GM04504 (cell line): ENCODE measurements at regions not wholly inside any gene's neighbourhood (a gene's known extent, or its start where the extent isn't known, plus 50 kb on each side); places are given as distances from the start of the nearest gene placed in this dataset.
A peak's percentile ranks its signal among the peaks of the same experiment; 100 is the strongest.

Experiments
- DNase-seq: peaks from one replicate; pipeline ENCODE4 v3.0.0-alpha.2; 2012; ENCODE audit warnings: low read depth

GRCh38 chr6:6704103-6705060, 115.9 kb downstream of the LY86 start:
- no peak for DNase-seq

DNA sequence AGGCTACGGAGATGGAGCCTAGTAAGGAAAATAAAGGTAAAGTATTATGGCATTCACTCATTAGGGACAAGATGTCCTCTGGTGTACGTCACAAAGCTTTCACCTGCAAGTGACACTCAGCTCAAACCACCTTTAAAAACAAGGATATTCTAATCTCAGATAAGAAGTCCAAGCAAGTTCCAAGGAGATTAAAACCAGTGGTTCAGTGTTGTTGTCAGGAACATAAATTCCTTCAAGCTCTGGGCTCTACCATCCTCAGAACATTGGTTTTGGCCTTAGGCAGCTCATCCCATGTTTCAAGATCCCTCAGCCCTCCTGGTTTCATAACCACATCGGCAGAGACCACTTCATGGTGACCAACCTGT, 116.5 kb downstream of the LY86 start:
- no peak for DNase-seq

DNA sequence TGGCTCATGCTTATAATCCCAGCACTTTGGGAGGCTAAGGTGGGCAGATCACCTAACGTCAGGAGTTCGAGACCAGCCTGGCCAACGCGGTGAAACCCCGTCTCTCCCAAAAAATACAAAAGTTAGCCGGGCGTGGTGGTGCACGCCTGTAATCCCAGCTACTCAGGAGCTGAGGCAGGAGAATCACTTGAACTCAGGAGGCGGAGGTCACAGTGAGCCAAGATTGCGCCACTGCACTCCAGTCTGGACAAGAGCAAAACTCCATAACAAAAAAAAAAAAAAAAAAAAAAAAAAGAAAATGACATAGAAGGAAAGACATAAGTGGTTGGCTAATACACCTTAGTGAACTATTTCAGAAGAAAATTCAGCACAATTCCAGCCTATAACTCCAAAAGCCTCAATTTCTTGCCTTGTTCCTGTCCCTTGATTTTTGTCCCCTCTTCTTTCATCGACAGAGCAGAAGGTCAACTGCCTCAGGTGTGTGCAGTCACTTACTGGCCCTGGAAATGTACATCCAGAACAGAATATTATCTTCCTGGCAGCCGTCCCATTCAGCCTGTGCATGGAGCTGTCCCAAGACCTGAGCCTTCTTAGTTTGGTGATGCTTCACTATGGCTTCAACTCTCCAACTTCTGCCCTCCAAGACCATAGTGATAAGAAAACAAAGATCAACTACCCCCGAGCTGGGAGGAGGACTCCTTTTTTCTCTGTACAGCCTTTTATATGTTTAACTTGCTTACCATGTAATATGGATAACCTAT, 117.6 kb downstream of the LY86 start:
- DNase-seq, result no peak

DNA sequence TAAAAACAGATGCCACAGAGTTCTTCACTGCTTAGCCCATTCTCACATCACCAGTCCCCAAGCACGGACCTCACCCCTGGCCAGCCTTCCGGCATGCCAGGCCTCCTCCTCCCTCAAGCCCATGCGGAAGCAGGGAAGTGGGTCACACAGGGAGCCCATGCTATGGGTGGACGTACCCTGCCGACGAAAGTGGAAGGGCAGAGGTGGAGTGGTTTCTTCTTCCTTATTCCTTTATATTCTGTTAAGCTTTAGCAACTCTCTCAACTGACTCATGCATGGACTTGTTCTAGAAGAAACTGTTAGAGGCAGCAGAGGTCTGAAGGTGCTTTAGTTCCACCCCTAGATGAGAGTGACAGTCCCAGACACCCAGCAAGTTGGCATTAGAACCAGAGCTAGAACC, 118.6 kb downstream of the LY86 start:
- no peak for DNase-seq

DNA sequence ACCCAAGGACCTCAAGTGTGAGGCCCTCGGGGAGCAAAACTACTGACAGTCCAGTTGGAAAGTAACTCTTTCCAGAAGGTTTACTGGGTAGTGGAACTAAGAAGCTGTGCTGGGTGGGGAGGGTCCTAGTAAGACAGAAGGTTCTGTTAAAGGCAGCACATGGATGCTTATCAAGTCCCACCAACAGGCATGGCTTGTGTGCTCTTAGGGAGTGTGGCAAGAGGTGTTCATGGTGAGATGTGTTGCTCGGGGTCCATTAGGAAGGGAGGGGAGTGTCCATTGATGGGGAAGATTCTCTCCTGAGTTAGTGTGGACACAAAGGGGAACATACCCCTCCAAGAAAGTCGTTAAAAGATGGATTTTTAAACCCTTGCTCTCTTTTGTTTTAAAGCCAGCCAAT, 120.6 kb downstream of the LY86 start:
- DNase-seq, result no peak

DNA sequence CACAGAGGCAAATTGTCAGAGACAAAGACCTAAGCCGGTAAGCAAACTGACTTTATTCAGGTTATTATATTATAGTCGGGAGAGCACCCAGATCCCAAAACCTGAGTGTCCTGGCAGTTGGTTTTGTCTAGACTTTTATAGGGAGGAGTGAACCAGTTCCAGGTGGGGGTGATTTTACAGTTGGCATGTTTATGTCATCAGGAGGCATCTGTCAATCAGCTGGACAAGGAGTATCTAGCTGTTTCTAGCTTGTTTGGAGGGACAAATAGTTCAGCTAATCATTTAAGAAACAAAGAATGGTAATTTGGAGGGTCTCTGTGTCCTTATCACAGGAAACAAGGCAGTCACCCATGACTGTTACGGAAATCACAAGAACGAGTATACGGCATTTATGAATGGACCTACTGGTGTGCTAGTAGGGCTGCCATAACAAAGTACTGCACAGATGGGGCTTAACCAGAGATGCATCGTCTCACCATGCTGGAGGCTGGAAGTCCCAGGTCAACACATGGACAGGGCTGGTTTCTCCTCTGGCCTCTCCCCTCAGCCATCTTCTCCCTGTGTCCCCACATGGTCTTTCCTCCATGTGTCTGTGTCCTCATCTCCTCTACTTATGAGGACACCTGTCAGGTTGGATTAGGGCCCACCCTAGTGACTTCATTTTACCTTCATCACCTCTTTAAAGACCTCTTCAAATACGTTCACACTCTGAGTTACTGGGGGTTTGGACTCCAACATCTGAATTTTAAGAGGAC, 122.7 kb downstream of the LY86 start:
- DNase-seq, result no peak

DNA sequence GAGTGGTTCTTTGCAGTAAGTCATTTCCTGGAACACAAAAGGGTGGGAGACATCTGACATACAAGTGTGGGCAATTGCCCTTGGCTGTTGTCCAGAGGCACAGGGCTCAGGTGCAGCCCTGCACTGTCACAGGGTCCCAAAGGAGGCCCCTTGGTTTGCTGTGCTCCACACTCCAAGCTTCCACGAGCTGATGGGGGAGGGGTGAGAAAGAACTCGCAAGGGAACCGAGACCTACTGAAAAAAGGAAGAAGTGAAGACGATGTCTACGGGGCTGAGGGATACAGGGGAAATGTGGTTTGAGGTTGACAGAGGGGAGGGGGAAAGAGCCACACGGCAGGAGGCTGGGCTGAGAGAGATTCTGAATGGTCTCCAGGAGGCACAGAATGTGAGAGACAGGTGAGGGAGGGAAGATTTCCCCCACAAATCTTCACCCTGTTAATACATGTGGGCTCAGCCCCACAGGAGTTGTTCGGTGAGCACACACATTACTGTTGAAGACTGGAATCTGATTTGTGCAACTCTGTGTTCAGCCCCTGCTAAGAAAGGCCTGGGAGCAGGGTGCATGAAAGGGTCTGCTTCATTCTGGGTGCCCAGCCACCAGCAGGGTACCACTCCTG, 123.4 kb downstream of the LY86 start:
- no peak for DNase-seq

DNA sequence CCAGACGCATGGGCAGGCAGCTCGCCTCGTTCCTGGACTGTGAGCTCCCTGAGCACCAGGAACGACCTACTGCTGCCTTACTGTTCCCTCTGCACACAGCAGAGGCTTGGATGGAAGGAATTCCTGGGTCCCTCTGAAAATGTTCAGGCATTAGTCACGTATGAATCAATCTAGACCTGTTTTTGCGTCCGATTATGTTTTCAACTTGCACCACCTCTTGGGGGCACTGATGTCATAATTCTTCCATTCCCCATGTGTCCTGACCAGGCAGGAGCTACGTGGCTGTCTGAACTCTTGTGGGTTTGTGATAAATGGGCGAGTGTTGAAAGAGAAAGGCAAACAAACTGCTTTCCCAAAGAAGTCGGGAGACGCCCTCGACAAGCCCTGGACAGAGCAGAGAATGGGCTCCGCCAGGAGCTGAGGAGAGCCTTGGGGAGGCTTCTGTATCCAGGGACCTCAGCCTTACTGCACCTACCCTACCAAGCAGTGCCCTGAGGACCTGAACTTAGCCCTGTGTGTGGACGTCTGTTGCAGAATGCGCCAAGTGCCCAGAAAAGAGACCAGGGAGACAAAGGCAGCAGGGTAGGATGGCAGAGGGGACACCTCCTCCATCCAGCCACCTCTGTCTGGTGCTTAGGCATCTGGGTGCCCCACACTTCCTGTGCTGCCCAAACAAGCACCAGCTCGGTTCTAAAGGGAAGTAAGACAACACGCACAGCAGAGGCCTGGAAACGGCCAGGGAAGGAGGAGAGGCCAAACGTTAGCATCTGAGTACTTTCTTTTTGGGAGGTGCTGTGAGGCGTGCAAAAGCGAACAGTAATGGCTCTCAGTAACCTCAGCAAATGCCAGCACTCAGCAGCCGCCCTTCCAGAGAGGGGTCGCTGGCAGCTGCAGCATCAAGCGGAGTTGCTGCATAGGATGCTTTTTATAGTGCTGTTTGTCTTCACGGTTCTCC, 124.2 kb downstream of the LY86 start:
- peak; percentile 92 for DNase-seq

DNA sequence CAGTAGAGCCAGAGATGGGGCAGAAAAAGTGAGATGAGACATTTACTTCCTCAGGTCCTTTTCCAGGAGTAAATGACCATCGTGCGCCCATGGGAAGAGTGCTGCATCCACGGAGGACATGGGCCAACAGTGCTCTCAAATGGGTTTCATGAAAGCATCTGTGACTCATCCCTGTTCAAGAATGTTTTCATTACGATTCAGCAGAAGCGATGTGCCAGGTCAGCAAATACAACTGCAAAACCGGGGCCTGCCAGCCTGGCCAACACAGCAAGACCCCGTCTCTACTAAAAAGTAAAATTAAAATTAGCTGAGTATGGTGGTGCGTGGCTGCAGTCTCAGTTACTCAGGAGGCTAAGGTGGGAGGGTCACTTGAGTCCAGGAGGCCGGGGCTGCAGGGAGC, 125.1 kb downstream of the LY86 start:
- peak; percentile 58 for DNase-seq

DNA sequence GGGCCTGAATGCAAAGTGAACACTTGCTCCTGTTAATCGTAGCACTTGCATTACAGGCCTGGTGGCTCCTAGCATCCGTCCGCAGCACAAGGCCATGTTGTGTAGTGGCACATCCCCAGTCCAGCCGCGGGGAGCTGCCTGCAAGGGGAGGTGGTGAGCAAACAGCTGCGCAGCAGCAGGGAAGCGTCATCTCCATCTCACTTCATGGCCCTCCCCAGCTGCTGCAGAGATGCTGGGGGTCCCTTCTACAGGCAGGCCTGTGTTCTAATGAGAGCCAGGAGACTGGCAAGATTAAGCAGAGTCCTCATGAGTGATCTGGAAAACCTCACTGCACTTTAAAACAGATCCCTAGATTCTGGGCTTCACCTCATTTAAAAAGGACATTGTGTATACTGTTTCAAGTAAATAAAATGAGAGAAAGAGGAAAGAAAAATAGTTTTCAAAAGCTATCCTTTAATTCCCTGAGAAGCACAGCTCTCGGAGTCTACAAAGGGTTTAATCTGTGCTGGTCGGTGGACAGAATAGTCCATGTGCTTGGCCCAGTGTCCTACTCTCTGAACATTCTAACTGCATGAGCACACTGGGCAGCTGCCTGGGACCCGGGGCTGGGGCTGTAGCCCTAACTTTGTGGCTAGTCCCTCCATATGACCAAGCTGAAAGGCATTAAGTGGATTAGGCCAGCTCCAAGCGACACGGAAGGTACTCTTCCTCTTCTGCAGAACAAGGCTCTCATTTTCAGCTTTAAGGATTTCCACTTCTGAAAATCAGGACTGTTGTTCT, 125.8 kb downstream of the LY86 start:
- DNase-seq, result no peak

- no peak for DNase-seq
Observed at GRCh38 chr6:6714953-6715352, 126.4 kb downstream of the LY86 start.

DNA sequence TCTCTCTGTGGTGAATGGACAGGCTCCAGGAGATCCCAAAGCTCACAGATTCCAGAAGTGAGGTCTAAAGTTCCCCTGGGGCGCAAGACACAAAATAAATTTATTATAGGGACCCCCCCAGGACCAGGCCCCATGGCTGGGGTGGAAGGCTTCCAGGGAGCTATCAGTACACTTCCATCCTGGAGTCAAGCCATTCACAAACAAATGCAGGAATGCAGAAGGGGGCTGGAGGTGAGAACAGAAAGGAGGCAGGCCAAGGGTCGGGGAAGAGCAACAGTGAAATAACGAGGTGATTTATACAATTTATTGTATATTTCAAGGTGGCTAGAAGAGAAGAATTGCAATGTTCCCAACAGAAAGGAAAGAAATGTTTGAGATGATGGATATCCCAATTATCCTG, 126.9 kb downstream of the LY86 start:
- DNase-seq, result no peak

DNA sequence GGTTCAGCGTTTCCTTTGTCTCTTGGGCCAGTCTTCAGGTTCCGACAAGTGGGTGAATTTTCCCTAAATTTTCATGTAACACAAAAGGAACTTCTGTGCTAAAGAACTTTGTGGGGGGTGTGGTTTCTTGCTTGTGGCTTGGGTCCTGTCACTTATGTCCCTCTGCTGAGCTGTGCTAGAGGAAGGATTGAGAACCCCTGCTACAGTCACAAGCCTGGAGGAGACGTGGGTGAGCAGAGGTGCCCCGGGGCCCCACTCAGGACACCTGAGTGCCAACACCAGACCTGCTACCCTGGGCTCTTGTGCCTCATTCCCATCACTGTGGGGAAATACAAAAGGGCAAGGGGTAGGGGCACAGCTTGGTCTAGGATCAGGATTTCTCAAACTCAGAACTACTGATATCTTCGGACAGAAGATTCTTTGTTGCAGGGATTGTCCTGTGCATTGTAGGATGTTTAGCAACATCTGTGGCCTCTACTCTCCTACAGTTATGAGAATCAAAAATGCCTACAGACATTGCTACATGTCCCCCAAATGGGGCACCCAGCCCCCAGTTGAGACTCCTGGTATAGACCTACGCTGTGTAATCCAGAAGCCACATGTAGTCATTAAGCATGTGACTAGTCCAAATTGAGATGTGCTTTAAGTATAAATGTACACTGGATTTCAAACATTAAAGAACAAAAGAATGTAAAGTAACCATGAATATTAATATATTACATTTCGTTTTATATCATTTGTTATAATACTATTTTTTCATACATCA, 128.7 kb downstream of the LY86 start:
- DNase-seq, result no peak

DNA sequence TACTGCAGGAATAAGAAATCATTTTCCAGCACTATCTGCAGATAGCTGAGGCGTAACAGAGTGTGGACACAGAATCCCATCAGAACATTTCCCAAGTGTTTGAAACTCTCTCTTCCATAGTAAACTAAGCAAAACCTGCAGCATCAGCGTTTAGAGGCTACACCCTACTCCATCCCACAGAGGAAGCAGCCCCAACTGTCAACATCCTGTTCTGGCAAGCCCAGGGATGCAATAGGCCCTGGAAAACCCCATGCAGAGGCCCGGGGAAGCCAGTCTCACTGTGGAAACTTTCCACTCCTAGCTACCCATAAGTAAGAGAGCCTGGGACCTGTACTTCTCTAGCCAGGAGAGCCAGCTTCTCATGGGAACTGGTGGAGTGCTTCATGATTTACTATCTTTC, 129.4 kb downstream of the LY86 start:
- DNase-seq, result no peak

GRCh38 chr6:6721606-6722005, 133.1 kb downstream of the LY86 start:
- DNase-seq, result no peak

- no peak for DNase-seq
Observed at GRCh38 chr6:6722195-6722594, 133.7 kb downstream of the LY86 start.

- no peak for DNase-seq
Observed at GRCh38 chr6:6723361-6723760, 134.8 kb downstream of the LY86 start.

- DNase-seq, result no peak
Observed at GRCh38 chr6:6723921-6724538, 135.5 kb downstream of the LY86 start.
